Ammon's horn (tissue), 1 donor: ENCODE measurements at regions not wholly inside any gene's neighbourhood (a gene's known extent, or its start where the extent isn't known, plus 50 kb on each side); places are given as distances from the start of the nearest gene placed in this dataset.

ENCODE experiments used
- DNase-seq: peaks from one replicate; pipeline ENCODE4 v3.0.0-alpha.2; 2016; ENCODE audit warnings: low spot score

DNA sequence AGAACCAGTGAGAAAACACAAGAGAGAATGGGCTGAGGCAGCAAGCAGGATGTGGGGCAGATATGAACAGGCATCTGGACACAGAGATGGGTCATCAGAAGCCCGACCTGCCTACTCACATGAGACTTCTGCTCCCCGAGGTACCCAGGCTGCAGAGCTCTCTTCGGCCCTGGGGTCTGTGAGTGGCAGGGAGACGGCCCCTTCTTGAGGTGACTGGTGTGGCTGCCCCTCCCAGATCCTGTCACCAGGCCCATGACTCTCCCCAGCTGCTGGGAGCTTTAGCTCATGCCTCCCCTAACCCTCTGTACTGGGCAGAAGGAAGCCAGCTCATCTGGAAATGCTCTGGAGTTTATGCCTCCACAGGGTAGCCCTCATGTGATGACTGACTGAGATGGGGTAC is 157.6 kb upstream of the PCBD1 start:
- no peak for DNase-seq

DNA sequence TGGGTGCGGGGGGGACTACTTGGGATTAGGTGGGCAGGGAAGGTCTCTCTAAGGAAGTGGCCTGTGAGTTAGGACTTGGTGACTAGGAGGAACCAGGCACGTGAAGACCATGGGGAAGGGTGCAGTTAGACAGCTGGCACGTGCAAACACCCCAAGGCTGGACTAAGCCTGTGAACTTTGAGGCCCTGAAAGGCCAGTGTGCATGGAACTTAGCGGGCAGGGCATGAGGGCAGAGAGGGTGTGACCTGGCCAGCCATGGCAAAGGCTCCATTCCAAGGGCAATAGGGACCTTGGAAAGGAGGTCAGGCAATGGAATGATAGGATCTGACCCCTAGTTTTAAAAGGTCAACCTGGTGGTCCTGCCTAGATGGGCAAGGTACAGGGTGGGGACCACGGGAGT is 158.4 kb upstream of the PCBD1 start:
- DNase-seq, result no peak

DNA sequence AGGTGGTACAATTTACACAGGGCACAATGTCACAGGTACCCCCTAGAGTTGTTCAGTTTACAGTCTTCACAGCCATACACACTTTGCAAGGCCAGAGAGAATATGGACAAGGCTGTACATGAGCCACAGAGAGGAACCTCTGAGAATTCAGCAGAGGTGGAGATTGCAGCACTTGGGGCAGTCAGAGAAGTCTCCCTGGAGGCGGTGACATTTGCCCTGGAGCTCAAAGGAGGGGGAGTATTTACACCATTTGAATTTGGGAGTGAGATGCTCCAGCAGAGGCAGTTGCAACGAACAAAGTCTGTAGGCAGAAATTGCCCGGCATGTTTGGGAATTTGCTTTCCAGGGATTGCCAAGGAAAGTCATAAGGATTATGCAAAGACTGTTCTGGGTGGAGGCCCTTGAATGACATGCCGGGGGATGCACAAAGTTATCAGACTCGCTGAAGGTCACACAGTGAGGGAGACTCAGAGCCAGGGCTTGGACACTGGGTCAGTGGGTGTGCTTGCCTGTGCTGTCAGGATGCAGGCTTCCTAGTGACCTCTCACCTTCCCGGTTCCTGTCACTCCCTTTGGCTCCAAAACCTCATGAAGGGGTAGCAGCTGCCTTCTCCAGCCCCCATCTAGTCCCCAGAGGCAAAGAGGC is 160.7 kb upstream of the PCBD1 start:
- no peak for DNase-seq

DNA sequence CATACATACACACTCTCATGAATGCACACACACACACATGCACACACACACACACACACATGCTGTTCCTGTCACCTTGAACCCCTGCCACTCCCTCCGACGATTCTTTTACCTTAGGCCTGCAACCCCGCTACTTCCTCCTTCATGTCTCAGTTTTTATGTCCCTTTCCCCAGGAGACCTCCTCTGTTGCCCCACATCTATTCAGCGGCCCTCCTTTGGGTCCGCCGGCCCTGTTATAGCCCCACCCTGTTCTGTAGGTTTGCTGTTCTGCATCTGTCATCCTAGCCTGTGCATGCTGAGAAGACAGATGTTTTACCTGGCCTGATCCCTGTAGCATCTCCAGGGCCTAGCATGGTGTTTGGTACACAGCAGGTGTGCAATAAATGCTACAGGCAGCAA is 161.6 kb upstream of the PCBD1 start:
- no peak for DNase-seq

DNA sequence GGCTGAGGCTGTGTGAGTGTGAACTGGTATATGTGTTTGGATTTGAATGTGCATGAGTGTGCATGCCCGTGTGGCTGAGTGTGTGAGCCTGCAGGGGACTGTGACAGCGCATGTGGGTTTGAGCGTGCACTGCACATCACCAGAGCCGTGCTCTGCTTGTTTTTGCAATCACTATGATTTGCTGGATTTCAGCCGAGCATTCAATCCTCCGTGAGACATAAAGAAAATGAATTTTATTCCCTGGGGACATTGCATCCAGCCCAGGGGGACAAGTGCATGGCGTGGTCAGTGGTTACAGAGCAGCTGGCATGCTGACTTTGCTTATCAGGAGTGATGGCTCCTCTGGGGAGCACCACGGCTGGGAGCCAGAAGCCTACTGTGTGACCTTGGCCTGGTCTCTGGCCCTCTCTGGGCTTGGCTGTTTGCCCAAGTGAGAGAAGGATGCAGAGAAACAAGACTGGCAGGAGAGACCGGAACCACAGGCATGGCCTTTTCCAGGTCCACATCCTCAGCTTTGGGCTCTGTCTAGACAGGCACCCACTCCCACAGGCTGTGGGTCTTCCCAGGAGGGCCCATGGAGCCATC is 160.2 kb upstream of the UNC5B start:
- no peak for DNase-seq

DNA sequence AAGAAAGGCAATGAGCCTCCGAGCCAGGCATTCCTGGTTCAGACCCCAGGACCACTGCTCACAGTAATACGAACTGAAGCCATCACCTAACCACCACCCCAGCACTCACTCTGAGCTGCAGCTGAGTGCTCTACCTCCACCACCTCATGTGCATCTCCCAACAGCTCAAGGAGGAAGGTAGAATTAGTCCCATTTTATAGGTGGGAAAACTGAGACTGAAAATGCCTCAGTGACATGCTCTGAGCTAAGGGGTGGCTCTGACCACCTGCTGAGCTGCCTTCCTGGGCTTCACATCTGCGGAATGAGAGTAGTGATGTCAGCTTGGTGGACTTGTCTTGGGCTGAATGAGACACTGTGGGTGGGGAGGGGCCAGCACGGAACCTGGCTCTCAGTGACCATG is 159.7 kb upstream of the UNC5B start:
- no peak for DNase-seq

DNA sequence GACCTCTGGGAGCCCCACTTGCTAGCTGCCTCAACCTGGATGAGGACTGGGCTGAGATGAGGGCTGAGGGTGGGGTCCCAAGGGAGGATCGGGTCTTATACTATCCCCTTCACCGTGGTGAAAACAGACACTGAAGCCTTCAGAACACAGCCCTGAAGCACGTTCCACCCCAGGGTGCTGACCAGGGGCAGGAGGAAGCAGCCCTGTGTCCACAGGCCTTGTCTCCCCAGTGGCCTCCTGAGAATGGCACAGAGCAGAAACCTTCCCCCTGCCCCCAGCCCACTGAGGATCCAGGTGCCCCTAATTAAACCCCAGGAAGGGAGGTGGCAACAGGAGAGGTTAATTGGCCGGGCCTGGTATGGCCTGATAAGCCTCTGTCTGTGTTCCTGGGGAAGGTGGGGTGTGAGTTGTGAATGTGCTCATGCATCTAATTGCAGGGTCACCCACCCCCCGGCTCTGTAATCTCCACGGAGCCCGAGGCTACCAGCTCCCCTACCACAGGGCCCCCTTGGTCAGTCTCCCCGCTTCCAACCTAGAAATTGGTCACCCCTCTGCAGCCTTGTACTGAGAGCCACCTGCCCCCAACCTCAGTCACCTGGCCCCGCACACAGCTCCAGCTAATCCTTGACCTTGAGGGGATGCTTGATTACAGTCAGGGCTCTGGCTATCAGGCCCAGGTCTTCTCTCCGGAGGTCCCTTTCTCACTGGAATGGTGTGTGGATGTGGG is 159.0 kb upstream of the UNC5B start:
- no peak for DNase-seq

DNA sequence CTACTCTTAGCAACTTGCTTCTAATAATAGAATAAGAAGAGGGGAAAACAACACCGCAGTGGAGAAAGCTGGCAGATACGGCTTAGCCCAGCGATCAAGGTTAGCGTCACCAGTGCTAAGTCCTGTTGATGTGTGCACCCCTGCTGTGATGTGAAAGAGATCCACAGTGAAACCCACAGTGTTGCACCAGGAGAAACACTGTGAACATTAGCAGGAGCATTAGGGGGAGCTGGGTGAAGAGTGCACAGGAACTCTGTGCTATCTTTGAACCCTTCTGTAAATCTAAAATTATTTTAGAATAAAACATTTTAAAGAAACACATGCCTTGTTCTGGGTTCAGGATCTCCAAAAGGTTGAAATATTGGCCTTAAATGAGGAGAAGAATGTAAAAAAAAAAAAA is 154.1 kb upstream of the UNC5B start:
- DNase-seq, result no peak

DNA sequence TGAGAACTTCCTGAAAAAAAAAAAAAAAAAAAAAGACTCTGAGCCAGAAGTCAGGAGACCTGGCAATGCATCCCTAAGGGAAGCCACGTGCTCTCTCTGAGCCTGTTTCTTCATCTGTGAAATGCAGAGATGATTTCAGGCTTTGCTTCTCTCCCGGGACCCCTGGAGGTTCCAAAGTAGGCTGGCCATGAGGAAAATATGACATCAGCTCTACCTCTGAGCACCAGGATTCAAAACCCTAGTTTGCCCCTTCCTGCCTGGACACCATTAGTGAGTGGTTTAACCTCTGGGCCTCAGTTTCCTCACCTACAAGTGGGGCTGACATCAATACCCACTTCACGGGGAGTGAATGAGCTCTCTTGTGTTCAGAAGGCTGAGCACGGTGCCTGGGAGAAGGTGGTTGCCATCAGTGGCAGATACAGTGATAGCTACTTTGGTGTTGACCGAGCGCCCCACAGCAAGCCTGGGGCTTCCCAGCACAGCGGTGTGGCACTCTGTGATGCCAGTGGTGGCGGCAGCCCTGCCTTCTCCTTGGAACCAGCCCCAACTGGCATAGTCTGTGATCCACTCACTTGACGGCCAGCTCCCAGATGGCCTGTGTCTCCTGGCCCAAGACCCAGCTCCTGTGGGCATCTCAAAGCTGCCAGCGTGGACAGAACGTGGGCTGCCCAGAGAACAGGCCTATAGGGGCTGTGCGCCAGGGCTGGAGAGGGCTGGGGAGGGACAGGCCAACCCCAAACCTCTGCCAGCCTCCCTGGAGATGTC is 153.1 kb upstream of the UNC5B start:
- DNase-seq, result no peak

DNA sequence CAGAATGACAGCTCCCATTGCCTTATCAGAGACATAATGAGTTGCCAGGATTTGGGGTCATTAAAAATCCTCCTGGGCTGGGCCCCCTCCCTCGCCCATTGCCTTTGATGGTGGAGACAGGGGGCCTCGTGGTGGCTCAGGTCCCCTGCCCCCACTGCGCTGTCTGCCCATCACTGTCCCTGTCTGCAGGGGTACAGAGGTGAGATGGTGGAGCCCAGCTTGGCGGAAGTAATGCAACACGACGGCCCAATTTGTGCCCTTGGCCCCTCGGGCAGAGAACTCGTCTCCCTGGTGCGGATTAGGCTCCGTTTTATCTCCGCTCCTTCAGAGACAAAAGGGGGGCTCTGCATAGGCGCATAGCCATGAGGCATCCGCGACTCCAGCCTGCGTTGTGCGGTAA is 152.4 kb upstream of the UNC5B start:
- no peak for DNase-seq

DNA sequence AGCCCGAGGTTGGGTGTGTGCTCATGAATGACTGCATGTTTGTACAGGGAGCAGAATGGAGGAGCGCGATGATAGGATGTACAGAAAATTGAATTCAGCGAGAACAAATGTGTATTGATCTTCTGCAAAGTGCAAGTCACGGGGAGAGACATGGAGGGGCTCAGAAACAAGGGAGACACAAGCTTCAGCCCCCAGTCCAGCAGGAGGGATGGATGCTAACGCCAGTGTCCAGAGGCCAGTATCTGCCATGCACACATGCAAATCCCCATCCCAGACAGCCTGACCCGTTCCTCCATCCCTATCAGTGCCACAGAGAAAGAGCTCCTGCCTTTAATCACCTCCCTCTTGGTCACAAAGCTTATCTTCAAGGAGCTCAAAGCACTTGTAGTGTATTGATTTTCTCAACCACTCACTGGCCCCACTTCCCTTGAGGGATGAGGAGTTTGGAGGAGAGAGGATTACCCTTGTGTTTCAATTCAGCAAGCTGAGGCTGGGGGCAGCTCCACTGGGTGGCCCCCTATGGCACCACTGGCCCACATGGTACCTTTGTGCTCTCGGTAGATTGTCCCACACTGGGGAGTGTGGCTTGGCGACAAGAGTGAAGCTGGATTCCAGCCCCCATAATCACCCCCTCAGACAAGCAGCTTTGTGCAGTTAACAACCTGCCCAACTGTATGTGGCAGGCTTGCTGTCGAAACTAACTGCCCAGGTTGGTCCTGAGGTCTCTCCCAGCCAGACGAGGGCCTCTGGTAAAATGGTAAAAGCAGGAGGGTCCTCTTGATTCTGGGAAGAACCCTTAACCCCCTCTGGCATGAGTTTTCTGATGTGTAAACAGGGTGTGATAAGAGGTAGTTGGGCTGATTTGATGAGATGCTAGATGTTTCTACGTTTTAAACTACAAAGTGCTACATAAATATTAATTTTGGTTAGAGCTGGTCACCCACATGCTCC is 151.6 kb upstream of the UNC5B start:
- no peak for DNase-seq

DNA sequence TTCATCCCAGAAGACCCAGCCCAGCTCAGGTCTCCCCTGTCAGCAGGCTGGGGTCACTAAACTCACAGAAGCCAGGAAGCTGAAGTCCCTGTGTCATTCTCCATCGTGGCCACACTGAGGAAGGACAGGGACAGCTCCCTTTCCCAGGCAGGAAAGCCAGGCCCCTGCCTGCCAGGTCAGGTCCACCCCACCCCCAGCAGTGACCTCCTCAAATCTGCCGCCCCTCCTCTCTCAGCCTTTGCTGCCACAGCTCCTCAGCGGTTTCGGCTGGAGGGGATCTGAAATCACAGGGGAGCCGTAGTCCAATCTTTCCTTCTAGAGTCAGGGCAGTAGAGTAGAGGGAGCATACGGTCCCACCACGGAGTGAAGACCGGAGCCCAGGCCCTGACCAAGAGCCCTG is 150.9 kb upstream of the UNC5B start:
- DNase-seq, result no peak

DNA sequence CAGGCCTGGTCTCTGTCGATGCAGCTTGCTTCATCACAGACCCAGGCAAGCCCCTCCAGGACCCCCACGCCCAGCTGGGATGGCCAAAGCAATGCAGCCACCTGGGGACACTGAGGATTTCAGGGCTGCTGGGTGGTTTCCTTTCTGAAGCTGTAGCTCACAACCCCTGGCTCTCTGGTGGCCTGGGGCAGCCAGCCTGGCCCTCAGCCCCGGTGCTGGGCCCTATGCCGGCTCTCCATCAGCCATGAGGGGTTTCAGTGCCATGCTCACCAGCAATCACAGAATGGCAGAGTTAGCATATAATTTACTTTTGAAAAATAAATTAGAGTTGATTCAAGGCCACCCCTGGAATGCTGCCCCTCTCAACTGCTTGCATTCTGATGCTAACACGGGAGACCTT is 150.2 kb upstream of the UNC5B start:
- DNase-seq, result no peak

DNA sequence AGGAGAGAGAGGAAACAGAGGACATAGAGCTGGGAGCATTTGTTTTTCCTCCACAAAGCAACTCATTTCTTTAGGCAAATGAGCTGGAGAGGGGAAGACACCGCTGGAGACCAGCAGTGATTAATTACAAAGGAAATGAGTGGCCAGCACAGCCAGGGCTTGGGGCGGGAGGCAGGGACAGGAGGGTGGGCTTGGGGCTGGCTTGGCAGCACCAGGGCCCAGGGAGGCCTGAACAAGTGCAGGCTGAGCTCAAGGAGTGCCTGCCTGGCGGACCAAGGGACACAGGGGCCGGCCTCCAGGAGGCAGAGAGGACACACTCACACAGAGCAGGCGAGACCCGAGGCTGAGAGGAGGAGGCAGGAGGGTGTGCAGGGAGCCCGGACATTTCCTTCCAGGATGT is 149.0 kb upstream of the UNC5B start:
- DNase-seq, result no peak

DNA sequence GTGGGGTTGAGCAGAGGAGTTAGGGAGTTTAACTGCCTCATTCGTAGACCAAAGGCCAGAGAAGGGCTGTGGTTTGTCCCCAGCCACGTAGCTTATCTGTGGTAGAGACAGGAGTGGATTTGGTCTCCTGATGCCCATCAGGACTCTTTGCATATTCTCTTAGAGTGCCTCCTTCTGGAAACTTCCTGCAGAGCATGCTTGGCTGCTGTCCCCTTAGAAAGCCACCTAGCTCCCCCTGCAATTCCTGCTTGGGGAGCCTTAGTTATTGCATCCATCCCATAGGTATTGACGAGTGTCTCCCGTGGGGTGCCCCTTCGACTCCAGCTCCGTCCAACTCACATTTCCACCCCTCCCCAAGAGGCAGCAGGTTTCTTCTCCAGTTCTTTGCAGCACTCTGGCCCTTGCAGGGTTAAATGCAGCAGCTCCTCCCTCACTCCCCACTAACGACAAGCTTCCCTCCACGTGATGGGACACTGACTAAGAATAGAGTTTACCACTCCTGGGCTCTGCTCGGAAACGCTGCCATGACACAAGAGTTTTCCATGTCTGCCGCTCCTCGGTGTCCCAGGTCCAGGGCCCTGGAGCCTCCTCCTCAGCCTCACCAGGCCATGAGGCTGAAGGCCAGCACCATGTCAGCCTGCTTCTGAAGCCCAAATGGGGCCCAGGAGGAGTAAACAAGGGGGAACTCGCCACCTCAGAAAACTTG is 147.8 kb upstream of the UNC5B start:
- no peak for DNase-seq

DNA sequence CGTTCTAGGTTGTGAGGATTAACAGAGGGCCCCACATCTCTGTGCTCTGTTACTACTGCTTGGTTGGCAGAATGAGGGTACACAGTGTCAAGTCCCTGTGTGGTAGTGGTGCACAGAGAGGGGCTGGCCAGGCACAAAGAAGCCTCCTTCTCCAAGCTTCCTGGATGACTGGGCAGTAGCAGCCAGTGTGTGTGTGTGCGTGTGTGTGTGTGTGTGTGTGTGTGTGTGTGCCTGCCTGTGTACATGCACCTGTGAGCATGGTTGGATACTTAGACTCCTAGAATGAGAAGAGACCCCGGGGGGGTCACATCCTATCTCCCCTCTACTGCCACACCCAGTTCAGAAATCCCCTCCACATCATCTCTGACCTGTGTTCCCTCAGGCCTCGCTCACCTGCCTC is 146.7 kb upstream of the UNC5B start:
- no peak for DNase-seq

DNA sequence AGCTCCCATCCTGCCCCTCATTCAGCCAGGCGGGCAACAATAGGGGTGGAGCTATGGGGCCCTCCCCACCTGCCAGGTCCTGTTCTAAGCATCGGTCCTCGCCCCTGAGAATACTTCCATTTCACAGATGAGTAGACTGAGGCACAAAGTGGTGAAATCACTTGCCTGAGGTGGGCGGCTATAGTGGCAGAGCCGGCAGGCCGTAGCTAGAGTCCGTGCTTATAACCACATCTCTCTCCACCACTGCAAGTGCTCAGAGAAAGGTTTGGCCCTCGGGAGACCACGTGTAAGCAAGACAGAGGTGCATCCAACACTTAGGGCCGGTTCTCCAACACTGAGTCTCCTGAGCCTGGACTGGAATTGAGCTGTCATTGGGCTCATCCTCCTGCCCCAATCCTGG is 145.8 kb upstream of the UNC5B start:
- DNase-seq, result no peak

DNA sequence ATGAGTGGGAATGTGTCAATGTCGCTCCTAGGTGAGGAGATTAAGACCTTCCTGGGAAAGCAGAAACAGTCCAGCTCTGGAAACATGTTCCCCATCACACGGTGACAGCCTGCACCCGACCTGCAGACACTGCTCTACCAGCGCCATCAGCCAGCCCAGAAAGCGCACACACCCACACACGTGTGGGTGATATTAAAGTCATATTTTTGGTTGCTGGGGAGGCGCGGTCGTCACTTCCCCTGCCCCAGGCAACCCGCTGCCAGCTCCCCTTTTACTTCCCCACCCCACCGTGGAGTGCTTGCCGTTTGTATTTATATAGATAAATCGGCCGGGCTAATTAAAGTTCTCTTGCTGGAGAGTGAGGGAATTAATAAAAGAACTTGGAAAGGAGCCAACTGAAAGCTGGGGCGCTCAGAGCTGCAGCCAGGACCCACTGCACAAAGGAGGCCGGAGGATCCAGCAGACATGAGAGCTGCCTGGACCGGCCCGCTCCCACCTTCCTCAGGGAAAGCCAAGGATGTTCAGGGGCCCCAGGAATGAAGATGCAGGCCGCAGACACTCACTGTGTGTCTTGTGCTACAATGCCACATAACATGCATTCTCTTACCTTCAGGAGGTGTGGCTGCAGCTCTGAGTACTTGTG is 145.2 kb upstream of the UNC5B start:
- peak; percentile 35 for DNase-seq

DNA sequence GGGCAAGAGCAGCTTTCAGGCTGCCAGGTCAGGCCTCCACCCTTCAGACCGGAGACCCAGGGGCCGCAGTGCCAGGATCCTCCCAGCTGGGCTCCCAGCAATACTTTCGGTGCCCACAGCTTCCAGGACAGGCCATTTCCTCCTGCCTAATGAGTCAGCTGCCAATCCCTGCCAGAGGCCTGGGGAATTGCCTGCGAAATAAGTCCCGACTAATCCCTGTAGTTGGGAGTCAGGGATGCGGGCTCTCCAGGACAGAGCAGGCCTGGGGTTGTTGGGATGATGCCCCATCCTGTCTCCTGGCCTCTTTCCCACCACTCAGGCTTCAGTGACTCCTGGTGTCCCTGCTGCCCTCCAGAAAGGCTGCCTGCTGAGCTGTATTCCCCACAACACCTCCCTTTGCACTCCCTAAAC is 143.5 kb upstream of the UNC5B start:
- peak; percentile 56 for DNase-seq

DNA sequence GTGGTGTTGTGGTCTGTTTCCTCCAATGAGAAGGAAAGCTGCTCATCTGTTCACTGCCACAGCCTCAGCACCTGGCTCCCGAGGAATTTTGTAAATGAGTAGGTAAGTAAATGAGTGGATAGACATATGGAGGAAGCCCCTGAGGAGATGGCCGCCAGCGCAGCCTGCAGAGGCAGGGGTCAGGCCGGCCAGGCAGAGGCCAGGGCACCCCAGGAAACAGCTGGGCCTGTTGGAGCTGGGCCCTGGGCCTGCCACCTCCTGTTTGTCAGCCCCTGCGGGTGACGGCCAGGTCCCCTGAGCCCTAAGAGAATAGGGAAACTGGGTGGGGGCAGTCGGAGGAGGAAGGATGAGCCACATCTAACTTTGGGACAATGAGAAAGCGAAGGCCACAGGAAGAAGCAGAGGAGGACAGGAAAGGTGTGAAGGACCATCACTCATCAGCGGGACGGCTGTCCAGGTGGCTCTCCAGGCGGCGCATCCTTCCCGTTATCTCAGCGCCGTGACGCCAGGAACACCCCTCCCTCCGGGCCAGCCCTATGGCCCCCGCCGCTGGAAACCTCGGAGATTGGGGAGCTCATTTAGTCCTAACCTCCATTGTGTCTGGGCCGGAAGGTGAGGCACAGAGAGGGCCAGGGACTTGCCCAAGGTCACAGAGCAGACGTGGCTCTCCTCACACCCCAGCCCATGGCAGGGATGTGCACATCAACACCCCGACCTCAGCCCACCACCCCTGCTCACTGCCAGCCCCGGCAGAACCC is 142.3 kb upstream of the UNC5B start:
- DNase-seq, result no peak
